ENCODE measurements at regions not wholly inside any gene's neighbourhood (a gene's known extent, or its start where the extent isn't known, plus 50 kb on each side); places are given as distances from the start of the nearest gene placed in this dataset.

GRCh38 chr7:68417002-68417401 is 1181.3 kb upstream of the AUTS2 start:
- no peak for TF ChIP-seq CTCF (IDR thresholded peaks at IDR 0.05 in 4 of 5, conservative IDR thresholded peaks at IDR 0.05 in 1 of 5)
- no peak for TF ChIP-seq POLR2A (IDR thresholded peaks at IDR 0.05)

All from gastrocnemius medialis (tissue), 4 donors.